Natural killer cell (primary cell): ENCODE measurements at regions not wholly inside any gene's neighbourhood (a gene's known extent, or its start where the extent isn't known, plus 50 kb on each side); places are given as distances from the start of the nearest gene placed in this dataset.

Experiments used
- ATAC-seq, 3 donors: fragments of 150-1000 bp in 2 of 3; fragments of 200-7000 bp in 1 of 3; cut with Tn5 transposase; 1 replicate in 1 of 3; 2 replicates in 2 of 3; pipeline ENCODE4 v1.10.0; 2021; ENCODE audit warnings: mild to moderate bottlenecking in 2 of 3, moderate library complexity in 2 of 3
- DNase-seq, 2 donors: peaks; one replicate each; pipeline versions ENCODE4 v3.0.0 to v3.0.0-alpha.2; 2013 to 2021; ENCODE audit warnings: mixed read lengths in 1 of 2
- H3K27ac ChIP-seq: one replicate; pipeline ENCODE4 v1.5.1; 2013; ENCODE audit warnings: mild to moderate bottlenecking, low read length
- H3K27me3 ChIP-seq: one replicate; pipeline ENCODE4 v1.6.1; 2013; ENCODE audit warnings: low read length; ENCODE audit not compliant: control insufficient read depth, insufficient read depth
- H3K36me3 ChIP-seq: one replicate; pipeline ENCODE4 v1.6.1; 2013; ENCODE audit warnings: low read length; ENCODE audit not compliant: control insufficient read depth, insufficient read depth
- H3K4me1 ChIP-seq: one replicate; pipeline ENCODE4 v1.6.1; 2013; ENCODE audit warnings: low read length; ENCODE audit not compliant: control insufficient read depth, insufficient read depth
- H3K4me3 ChIP-seq: one replicate; pipeline ENCODE4 v1.5.1; 2013; ENCODE audit warnings: low read length
- H3K9me3 ChIP-seq: one replicate; pipeline ENCODE4 v1.6.1; 2013; ENCODE audit warnings: low read length; ENCODE audit not compliant: control insufficient read depth, insufficient read depth
- H3K27ac Mint-ChIP-seq, 2 donors: one replicate each; pipeline ENCODE4 v1.8.0; 2022; ENCODE audit warnings: mild to moderate bottlenecking in 2 of 2, mixed read lengths in 2 of 2, moderate library complexity in 1 of 2
- H3K27me3 Mint-ChIP-seq, 2 donors: one replicate each; pipeline ENCODE4 v1.8.0; 2022; ENCODE audit warnings: low read depth in 2 of 2, mixed read lengths in 2 of 2
- H3K36me3 Mint-ChIP-seq: one replicate; pipeline ENCODE4 v1.8.0; 2022; ENCODE audit warnings: mixed read lengths
- H3K4me1 Mint-ChIP-seq, 2 donors: one replicate each; pipeline ENCODE4 v1.8.0; 2022; ENCODE audit warnings: mixed read lengths in 2 of 2
- H3K4me3 Mint-ChIP-seq: one replicate; pipeline ENCODE4 v1.8.0; 2022; ENCODE audit warnings: mild to moderate bottlenecking, moderate library complexity, mixed read lengths
- H3K9me3 Mint-ChIP-seq, 2 donors: one replicate each; pipeline ENCODE4 v1.8.0; 2022; ENCODE audit warnings: mixed read lengths in 2 of 2
- WGBS: methylation state at CpG from one replicate; pipeline ENCODE4 v1.1.7; 2013; ENCODE audit warnings: missing lambda C conversion rate; ENCODE audit not compliant: insufficient coverage; 5-methylcytosine and 5-hydroxymethylcytosine counted together
- intact Hi-C: fragments of 100-400 bp; cut with micrococcal nuclease; formaldehyde crosslinking; loops from one replicate; pipeline ENCODE4 v1.14.2; 2022
- TF ChIP-seq, protein P1 (sequence below): fragments of 200-600 bp; IDR thresholded peaks from one replicate; pipeline ENCODE4 v1.8.0; 2022; ENCODE audit warnings: antibody characterized with exemption

DNA sequence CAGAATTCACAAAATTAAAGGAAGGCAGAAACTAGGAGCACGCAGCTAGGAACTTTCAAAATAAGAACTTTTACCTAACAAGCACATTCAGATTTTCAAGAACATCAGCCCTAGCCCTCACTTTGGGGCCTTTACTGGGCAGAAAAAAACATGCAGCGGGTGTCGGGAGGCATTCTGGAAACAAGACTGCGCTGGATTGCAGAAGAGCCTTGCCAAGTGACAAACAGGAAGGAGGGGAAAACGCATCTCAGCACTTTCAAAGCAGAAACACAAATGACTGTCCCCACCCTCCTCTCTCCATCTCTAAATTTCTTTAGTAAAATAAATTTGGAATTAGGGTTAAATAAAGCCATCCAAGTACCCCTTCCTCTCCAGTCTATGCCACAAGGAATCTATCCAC lies 74.6 kb upstream of the RREB1 start:
- Mint-ChIP-seq H3K4me1 (no peaks in the 10 kb centered on the region), H3K27ac (no peak overlapping the region), H3K27me3 (peaks cover 0 to 3% of the 10 kb centered on the region in 2 donors), H3K4me3 (no peak overlapping the region), H3K9me3 (no peaks in the 10 kb centered on the region), H3K36me3 (no peaks in the 10 kb centered on the region)
- no peak overlapping the region for H3K4me3 ChIP-seq
- no peak overlapping the region for H3K27ac ChIP-seq
- intact Hi-C loops: no loop called here
- DNase-seq (no peak), ATAC-seq (no peak)
- H3K9me3 ChIP-seq: no peaks in the 10 kb centered on the region
- TF ChIP-seq, protein P1, sequence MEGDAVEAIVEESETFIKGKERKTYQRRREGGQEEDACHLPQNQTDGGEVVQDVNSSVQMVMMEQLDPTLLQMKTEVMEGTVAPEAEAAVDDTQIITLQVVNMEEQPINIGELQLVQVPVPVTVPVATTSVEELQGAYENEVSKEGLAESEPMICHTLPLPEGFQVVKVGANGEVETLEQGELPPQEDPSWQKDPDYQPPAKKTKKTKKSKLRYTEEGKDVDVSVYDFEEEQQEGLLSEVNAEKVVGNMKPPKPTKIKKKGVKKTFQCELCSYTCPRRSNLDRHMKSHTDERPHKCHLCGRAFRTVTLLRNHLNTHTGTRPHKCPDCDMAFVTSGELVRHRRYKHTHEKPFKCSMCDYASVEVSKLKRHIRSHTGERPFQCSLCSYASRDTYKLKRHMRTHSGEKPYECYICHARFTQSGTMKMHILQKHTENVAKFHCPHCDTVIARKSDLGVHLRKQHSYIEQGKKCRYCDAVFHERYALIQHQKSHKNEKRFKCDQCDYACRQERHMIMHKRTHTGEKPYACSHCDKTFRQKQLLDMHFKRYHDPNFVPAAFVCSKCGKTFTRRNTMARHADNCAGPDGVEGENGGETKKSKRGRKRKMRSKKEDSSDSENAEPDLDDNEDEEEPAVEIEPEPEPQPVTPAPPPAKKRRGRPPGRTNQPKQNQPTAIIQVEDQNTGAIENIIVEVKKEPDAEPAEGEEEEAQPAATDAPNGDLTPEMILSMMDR: no peak
- no peaks in the 10 kb centered on the region for H3K27me3 ChIP-seq
- no peaks in the 10 kb centered on the region for H3K36me3 ChIP-seq
- 95% methylated on average over 4 of the region's 5 CpGs for WGBS
- no peaks in the 10 kb centered on the region for H3K4me1 ChIP-seq

DNA sequence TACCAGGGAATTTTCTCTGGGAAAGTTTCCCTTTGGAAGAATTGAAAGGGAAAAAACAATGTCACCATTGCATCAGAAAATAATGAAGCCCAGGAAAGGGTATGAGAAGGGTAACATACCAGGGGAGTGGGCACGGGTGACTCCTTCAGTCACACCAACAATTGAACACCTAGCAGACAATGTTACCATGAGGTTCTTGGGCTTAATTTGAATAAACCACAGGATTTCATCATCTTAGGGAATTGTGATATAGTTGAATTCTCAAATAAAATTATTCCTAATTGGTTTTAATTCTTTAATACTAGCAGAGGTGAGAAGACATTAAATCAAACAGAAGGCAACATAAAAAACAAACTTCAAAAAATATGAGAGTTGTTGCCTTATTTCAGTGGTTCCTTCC lies 73.7 kb upstream of the RREB1 start:
- ATAC-seq: no peak
- Histone ChIP-seq H3K27me3 (no peaks in the 10 kb centered on the region), H3K4me3 (no peak overlapping the region), H3K36me3 (no peaks in the 10 kb centered on the region), H3K4me1 (no peaks in the 10 kb centered on the region), H3K27ac (no peak overlapping the region), H3K9me3 (no peaks in the 10 kb centered on the region)
- H3K4me1 Mint-ChIP-seq: no peaks in the 10 kb centered on the region
- intact Hi-C loops: no loop called here
- H3K36me3 Mint-ChIP-seq: no peaks in the 10 kb centered on the region
- H3K4me3 Mint-ChIP-seq: no peak overlapping the region
- no peak for DNase-seq
- peaks cover 0 to 3% of the 10 kb centered on the region in 2 donors for H3K27me3 Mint-ChIP-seq
- H3K9me3 Mint-ChIP-seq: no peaks in the 10 kb centered on the region
- WGBS: 67% methylated on average over 1 of the region's 1 CpG
- H3K27ac Mint-ChIP-seq: no peak overlapping the region
- TF ChIP-seq, protein P1: no peak

DNA sequence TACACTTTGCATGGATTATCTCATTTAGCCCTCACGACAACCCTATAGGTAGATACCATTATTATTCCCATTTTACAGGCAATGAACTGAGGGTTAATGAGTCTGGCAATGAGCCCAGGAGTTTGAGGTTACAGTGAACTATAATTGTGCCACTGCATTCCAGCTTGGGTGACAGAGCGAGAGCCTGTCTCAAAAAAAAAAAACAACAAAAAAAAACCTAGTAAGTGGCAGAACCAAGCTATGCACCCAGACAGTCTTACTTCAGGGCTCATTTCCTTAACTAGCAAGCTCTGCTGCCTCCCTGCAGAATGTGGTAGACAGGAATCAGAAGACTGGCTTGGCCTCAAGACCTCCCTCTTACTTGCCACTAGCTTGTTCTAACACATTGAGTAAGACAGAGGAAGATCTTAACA lies 71.9 kb upstream of the RREB1 start:
- no peaks in the 10 kb centered on the region for H3K9me3 ChIP-seq
- WGBS: 55% methylated on average over 1 of the region's 2 CpGs
- no peak overlapping the region for H3K27ac Mint-ChIP-seq
- TF ChIP-seq, protein P1: no peak
- no peaks in the 10 kb centered on the region for H3K36me3 ChIP-seq
- intact Hi-C loops: no loop called here
- DNase-seq (no peak), ATAC-seq (no peak)
- no peak overlapping the region for H3K27ac ChIP-seq
- no peaks in the 10 kb centered on the region for H3K4me1 ChIP-seq
- no peak overlapping the region for H3K4me3 Mint-ChIP-seq
- H3K27me3 Mint-ChIP-seq: peaks cover 0 to 3% of the 10 kb centered on the region in 2 donors
- no peak overlapping the region for H3K4me3 ChIP-seq
- no peaks in the 10 kb centered on the region for H3K4me1 Mint-ChIP-seq
- no peaks in the 10 kb centered on the region for H3K27me3 ChIP-seq
- H3K9me3 Mint-ChIP-seq: no peaks in the 10 kb centered on the region
- H3K36me3 Mint-ChIP-seq: no peaks in the 10 kb centered on the region

DNA sequence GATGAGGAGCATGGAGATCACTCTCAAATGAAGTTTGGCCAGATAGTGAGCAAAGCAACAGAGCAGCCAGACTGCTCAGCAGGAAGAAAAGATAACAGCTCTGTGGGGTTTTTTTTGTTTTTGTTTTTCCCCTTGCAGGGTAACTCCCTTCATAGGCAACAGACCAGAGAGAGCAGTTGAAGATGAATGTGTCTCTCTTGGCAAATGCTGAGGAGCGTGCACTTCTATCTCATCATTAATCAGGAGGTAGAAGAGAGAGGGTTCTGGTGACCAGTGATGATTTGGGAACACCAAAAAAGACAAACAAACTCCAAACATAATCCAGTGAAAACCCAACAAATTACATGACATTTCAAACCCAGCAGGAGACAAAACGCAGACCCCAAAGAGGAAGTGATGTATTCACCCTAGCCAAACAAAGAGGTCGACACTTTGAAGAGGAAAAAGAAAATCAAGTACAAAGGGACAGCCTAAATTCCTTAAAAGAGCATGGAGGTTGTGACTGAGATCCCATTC lies 66.2 kb upstream of the RREB1 start:
- Mint-ChIP-seq H3K27me3 (no peaks in the 10 kb centered on the region), H3K36me3 (no peaks in the 10 kb centered on the region), H3K4me3 (no peak overlapping the region), H3K4me1 (peaks cover 9 to 16% of the 10 kb centered on the region in 2 donors), H3K9me3 (no peaks in the 10 kb centered on the region), H3K27ac (peak overlapping the region in 1 of 2 donors; percentile 20)
- Histone ChIP-seq H3K4me3 (no peak overlapping the region), H3K9me3 (no peaks in the 10 kb centered on the region), H3K27ac (no peak overlapping the region), H3K36me3 (no peaks in the 10 kb centered on the region), H3K27me3 (no peaks in the 10 kb centered on the region), H3K4me1 (peaks cover 6% of the 10 kb centered on the region)
- 33% methylated on average over 2 of the region's 3 CpGs for WGBS
- TF ChIP-seq, protein P1: no peak
- DNase-seq (peak in 1 of 2 donors; percentile 13), ATAC-seq (no peak)
- intact Hi-C loops: no loop called here
